Prostate gland (tissue), 2 donors: ENCODE measurements at regions not wholly inside any gene's neighbourhood (a gene's known extent, or its start where the extent isn't known, plus 50 kb on each side); places are given as distances from the start of the nearest gene placed in this dataset.

Experiments
- CTCF ChIP-seq, 4 experiments: fragments of 200-600 bp in 2 of 4; fragments of 450-650 bp in 2 of 4; sonication (generic) in 2 of 4; IDR thresholded peaks; 1 replicate in 3 of 4; 2 replicates in 1 of 4; pipeline ENCODE4 v1.5.1; 2016 to 2019; ENCODE audit warnings: antibody characterized with exemption in 4 of 4, mild to moderate bottlenecking in 2 of 4, moderate library complexity in 2 of 4
- POLR2A ChIP-seq: fragments of 450-650 bp; IDR thresholded peaks from one replicate; pipeline ENCODE4 v1.6.1; 2016; ENCODE audit warnings: antibody characterized with exemption, mild to moderate bottlenecking
- POLR2AphosphoS5 ChIP-seq: sonication (generic); formaldehyde crosslinking; IDR thresholded peaks from one replicate; pipeline ENCODE4 v1.6.1; 2017; ENCODE audit warnings: antibody characterized with exemption

GRCh38 chr6:23590498-23591126, 535.4 kb upstream of the NRSN1 start:
- TF ChIP-seq CTCF (IDR thresholded peaks at IDR 0.05) = no peak
- no peak for TF ChIP-seq POLR2A
- no peak for TF ChIP-seq POLR2AphosphoS5
